AG04449 (cell line): ENCODE measurements at regions not wholly inside any gene's neighbourhood (a gene's known extent, or its start where the extent isn't known, plus 50 kb on each side); places are given as distances from the start of the nearest gene placed in this dataset.
A peak's percentile ranks its signal among the peaks of the same experiment; 100 is the strongest.

Source experiments
- CTCF ChIA-PET: fragments of 350-600 bp; formaldehyde crosslinking; extraction: SDS; loops from one replicate; lab custom pipeline; 2021; ENCODE audit warnings: antibody characterized with exemption; lab: Yijun Ruan, JAX
- POLR2A ChIA-PET: fragments of 400-600, 350-600 bp; formaldehyde crosslinking; extraction: SDS; loops from one replicate; lab custom pipeline; 2020; ENCODE audit warnings: antibody characterized with exemption, inconsistent platforms; lab: Yijun Ruan, JAX
- DNase-seq: peaks from one replicate; pipeline ENCODE4 v3.0.0-alpha.2; 2010; ENCODE audit warnings: low read depth, low spot score
- H3K4me3 ChIP-seq: 2 replicates; pipeline ENCODE4 v1.5.1; 2011; ENCODE audit warnings: low read depth, mild to moderate bottlenecking, control low read depth, low read length
- TF ChIP-seq, protein P1 (sequence below): IDR thresholded peaks from one replicate; pipeline ENCODE4 v1.5.1; 2011; ENCODE audit warnings: mild to moderate bottlenecking, moderate library complexity, low read length, control low read depth, inconsistent platforms; ENCODE audit not compliant: insufficient read depth; ENCODE audit errors: missing control alignments

DNA sequence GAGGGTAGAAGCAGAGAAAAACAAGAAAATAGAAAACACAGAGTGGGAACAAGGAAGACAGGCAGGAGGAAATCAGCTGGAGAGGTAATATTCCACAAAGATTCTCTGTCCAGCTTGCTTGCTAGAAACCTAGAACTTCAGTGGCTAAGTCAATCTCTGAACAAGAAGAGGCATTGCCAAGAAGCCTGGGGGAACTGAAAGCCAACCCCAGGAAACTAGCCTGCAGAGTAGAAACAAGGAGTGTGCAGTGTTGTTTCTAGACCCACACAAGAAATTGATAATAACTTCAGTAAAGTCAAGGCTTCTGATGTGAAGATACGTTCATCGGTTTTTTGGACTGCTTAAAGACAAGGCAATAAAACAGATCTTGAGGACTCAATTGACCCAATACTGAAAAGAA is 234.5 kb upstream of the MAP3K1 start:
- no peak overlapping the region for H3K4me3 ChIP-seq
- CTCF ChIA-PET, result no interaction called here
- DNase-seq, result no peak
- TF ChIP-seq, protein P1, sequence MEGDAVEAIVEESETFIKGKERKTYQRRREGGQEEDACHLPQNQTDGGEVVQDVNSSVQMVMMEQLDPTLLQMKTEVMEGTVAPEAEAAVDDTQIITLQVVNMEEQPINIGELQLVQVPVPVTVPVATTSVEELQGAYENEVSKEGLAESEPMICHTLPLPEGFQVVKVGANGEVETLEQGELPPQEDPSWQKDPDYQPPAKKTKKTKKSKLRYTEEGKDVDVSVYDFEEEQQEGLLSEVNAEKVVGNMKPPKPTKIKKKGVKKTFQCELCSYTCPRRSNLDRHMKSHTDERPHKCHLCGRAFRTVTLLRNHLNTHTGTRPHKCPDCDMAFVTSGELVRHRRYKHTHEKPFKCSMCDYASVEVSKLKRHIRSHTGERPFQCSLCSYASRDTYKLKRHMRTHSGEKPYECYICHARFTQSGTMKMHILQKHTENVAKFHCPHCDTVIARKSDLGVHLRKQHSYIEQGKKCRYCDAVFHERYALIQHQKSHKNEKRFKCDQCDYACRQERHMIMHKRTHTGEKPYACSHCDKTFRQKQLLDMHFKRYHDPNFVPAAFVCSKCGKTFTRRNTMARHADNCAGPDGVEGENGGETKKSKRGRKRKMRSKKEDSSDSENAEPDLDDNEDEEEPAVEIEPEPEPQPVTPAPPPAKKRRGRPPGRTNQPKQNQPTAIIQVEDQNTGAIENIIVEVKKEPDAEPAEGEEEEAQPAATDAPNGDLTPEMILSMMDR, result no peak
- POLR2A ChIA-PET, result no interaction called here

DNA sequence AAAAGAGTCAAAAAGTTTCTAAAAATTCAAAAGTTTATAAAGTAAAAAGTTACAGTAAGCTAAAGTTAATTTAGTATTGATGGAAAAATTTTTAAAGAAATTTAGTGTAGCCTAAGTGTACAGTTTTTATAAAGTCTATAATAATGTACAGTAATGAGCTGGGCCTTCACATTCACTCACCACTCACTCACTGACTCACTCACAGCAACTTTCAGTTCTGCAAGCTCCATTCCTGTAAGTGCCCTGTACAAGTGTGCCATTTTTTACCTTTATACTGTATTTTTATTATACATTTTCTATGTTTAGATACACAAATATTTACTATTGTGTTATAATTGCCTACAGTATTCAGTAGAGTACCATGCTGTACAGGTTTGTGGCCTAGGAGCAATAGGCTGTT is 239.5 kb upstream of the MAP3K1 start:
- POLR2A ChIA-PET, result no interaction called here
- H3K4me3 ChIP-seq, result no peak overlapping the region
- CTCF ChIA-PET, result interaction anchor here (1.0 kb wide), 1 partner anchor 10 kb away, joined by 4 read pairs; no protein-coding TSS in a partner anchor
- TF ChIP-seq, protein P1, result no peak
- no peak for DNase-seq

DNA sequence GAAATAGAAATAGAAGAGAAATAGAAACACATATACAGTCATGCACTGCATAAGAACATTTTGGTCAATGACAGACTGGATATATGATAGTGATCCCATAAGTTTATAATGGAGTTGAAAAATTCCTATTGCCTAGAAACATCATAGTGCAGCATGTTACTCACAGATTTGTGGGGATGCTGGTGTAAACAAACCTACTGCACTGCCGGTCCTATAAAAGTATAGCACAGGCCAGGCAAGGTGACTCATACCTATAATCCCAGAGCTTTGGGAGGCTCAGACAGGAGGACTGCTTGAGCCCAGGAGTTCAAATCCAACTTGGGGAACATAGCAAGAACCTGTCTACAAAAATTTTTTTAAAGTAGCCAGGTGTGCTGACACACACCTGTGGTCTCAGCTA is 240.6 kb upstream of the MAP3K1 start:
- no peak for DNase-seq
- TF ChIP-seq, protein P1, result no peak
- CTCF ChIA-PET, result no interaction called here
- POLR2A ChIA-PET, result no interaction called here
- H3K4me3 ChIP-seq, result no peak overlapping the region

DNA sequence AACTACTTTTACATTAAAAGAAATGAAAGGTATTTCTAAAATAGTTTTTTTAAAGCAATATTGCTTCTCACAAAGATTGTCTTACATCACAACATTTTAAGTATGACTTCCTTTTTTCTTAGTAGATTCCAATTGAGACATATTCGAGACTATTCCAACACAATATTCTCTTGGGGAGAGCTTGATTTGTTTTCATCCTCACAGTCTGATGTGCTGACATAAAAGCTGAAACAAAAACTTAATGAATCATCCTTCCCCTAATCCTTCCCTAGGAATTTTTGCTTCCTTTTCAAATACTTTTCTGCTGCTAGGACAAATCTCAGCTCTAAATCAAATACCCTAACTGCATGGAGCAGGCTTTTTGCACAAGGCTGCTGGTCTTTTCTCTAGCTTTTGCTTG is 245.8 kb upstream of the MAP3K1 start:
- CTCF ChIA-PET, result no interaction called here
- POLR2A ChIA-PET, result interaction anchor here (0.6 kb wide), 1 partner anchor 246 kb away, joined by 3 read pairs; no protein-coding TSS in a partner anchor
- TF ChIP-seq, protein P1, result no peak
- DNase-seq, result peak; percentile 53
- H3K4me3 ChIP-seq, result no peak overlapping the region

DNA sequence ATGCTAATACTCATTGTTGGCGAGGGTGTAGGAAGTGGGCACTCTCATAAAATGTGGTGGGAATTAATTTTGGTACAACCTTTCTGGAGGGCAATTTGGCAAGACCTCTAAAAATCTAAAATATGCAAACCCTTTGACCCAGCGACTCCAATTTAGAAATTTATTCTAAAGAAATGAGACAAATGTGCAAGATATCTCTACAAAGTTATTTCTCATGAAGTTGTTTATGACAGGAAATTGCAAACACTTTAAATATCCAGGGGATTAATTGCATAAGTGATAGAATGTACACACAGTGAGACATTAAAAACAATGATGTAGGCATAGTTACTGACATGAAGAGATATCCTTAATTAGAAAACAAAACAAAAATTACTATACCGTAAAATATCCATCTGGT is 246.3 kb upstream of the MAP3K1 start:
- POLR2A ChIA-PET, result interaction anchor here (0.6 kb wide), 1 partner anchor 246 kb away, joined by 3 read pairs; no protein-coding TSS in a partner anchor
- CTCF ChIA-PET, result no interaction called here
- no peak overlapping the region for H3K4me3 ChIP-seq
- TF ChIP-seq, protein P1, result no peak
- DNase-seq, result no peak

DNA sequence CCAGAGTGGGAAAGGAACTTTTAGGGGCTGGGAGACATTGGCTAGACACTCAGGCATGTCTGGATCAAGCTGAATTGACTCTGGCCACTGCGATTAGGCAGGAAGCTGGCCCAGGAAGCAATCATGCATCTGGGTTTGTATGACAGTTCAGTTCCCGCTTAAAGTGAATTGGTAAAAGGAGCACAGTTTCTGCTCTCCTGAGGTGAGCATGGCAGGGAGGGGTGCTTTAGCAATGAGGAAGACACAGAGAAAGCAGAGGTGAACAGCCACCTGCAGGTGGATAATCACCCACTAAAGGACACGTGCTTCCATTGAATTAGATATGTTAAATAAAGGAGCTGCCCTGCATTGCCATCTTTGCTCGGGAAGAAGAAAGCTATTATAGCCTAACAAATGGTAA is 248.1 kb upstream of the MAP3K1 start:
- TF ChIP-seq, protein P1, result no peak
- H3K4me3 ChIP-seq, result no peak overlapping the region
- CTCF ChIA-PET, result interaction anchor here (0.6 kb wide), 1 partner anchor 809 kb away, joined by 3 read pairs; no protein-coding TSS in a partner anchor
- no peak for DNase-seq
- POLR2A ChIA-PET, result no interaction called here
